B cell (primary cell): ENCODE measurements at regions not wholly inside any gene's neighbourhood (a gene's known extent, or its start where the extent isn't known, plus 50 kb on each side); places are given as distances from the start of the nearest gene placed in this dataset.

Experiments
- ATAC-seq: fragments of 200-7000 bp; cut with Tn5 transposase; one replicate; pipeline ENCODE4 v1.10.0; 2021; ENCODE audit warnings: low read depth, mild to moderate bottlenecking, moderate number of reproducible peaks, moderate library complexity
- CTCF ChIA-PET: fragments of 350-600 bp; sonication (Branson Sonifier 250); formaldehyde crosslinking; loops from one replicate; lab custom pipeline; 2021; ENCODE audit warnings: antibody characterized with exemption, inconsistent platforms; lab: Charles Lee
- POLR2A ChIA-PET: fragments of 350-600 bp; sonication (Branson Sonifier 250); formaldehyde crosslinking; loops from one replicate; lab custom pipeline; 2021; ENCODE audit warnings: antibody characterized with exemption; lab: Charles Lee
- DNase-seq: peaks from one replicate; pipeline ENCODE4 v3.0.0; 2013
- H2AFZ ChIP-seq: 2 replicates; pipeline ENCODE4 v1.6.1; 2012; ENCODE audit warnings: mild to moderate bottlenecking, low read depth, low read length; ENCODE audit not compliant: insufficient read depth, poor library complexity, severe bottlenecking
- H3K27ac ChIP-seq, 2 donors: 1 replicate in 1 of 2; 2 replicates in 1 of 2; pipeline ENCODE4 v1.5.1; 2012 to 2013; ENCODE audit warnings: low read length in 2 of 2, mild to moderate bottlenecking in 2 of 2, moderate library complexity in 1 of 2
- H3K27me3 ChIP-seq, 4 experiments: fragments of 200-600 bp in 1 of 4; sonication (generic) in 1 of 4; replicated peaks in 1 of 4; 1 replicate in 2 of 4; 2 replicates in 2 of 4; pipeline versions ENCODE4 v1.6.1 to v1.7.0; 2013 to 2016; ENCODE audit warnings: low read length in 3 of 4, mild to moderate bottlenecking in 2 of 4, mixed read lengths in 1 of 4, moderate library complexity in 1 of 4; ENCODE audit not compliant: insufficient read depth in 4 of 4, control insufficient read depth in 3 of 4; ENCODE audit errors: control extremely low read depth in 1 of 4
- H3K36me3 ChIP-seq, 2 experiments: replicated peaks in 1 of 2; 1 replicate in 1 of 2; 2 replicates in 1 of 2; pipeline versions ENCODE4 v1.6.1 to v1.7.1; 2013; ENCODE audit warnings: low read length in 1 of 2; ENCODE audit not compliant: insufficient read depth in 2 of 2, control insufficient read depth in 1 of 2; ENCODE audit errors: control extremely low read depth in 1 of 2, extremely low read depth in 1 of 2
- H3K4me1 ChIP-seq, 2 donors: fragments of 200-600 bp in 1 of 2; sonication (generic) in 1 of 2; 1 replicate in 1 of 2; 2 replicates in 1 of 2; pipeline versions ENCODE4 v1.5.1 to v1.6.1; 2013 to 2017; ENCODE audit warnings: low read length in 2 of 2; ENCODE audit not compliant: control insufficient read depth in 2 of 2, insufficient read depth in 2 of 2
- H3K4me2 ChIP-seq: replicated peaks from 2 replicates; pipeline ENCODE3; 2012; ENCODE audit warnings: mild to moderate bottlenecking, low read depth, low read length; ENCODE audit not compliant: poor library complexity, severe bottlenecking
- H3K4me3 ChIP-seq, 5 experiments: fragments of 200-600 bp in 1 of 5; sonication (generic) in 1 of 5; 1 replicate in 3 of 5; 2 replicates in 2 of 5; pipeline versions ENCODE4 v1.5.1 to v1.7.0; 2011 to 2016; ENCODE audit warnings: low read length in 4 of 5, mild to moderate bottlenecking in 4 of 5, low read depth in 2 of 5, control low read depth in 1 of 5, moderate library complexity in 1 of 5; ENCODE audit not compliant: insufficient read depth in 1 of 5; ENCODE audit errors: control extremely low read depth in 1 of 5, extremely low read depth in 1 of 5
- H3K79me2 ChIP-seq: fragments of 200-600 bp; sonication (generic); one replicate; pipeline ENCODE4 v1.6.0; 2016; ENCODE audit warnings: low read length; ENCODE audit not compliant: control insufficient read depth, insufficient read depth
- H3K9ac ChIP-seq: fragments of 200-600 bp; sonication (generic); 2 replicates; pipeline ENCODE4 v1.6.1; 2017; ENCODE audit warnings: mild to moderate bottlenecking, low read length, moderate library complexity
- H3K9me3 ChIP-seq, 3 donors: one replicate each; pipeline versions ENCODE4 v1.6.1 to v1.7.1; 2013; ENCODE audit warnings: low read length in 2 of 3; ENCODE audit not compliant: control insufficient read depth in 2 of 3, insufficient read depth in 1 of 3; ENCODE audit errors: control extremely low read depth in 1 of 3
- H4K20me1 ChIP-seq: 2 replicates; pipeline ENCODE4 v1.6.0; 2012; ENCODE audit warnings: mild to moderate bottlenecking, low read length; ENCODE audit not compliant: insufficient read depth, control insufficient read depth, poor library complexity, severe bottlenecking
- H3K27ac Mint-ChIP-seq: one replicate; pipeline ENCODE4 v1.8.0; 2021; ENCODE audit warnings: mixed read lengths
- H3K27me3 Mint-ChIP-seq: one replicate; pipeline ENCODE4 v1.8.0; 2021; ENCODE audit warnings: mixed read lengths
- H3K4me1 Mint-ChIP-seq: one replicate; pipeline ENCODE4 v1.8.0; 2021; ENCODE audit warnings: mixed read lengths
- H3K4me3 Mint-ChIP-seq: one replicate; pipeline ENCODE4 v1.8.0; 2021; ENCODE audit warnings: mixed read lengths
- H3K9me3 Mint-ChIP-seq: one replicate; pipeline ENCODE4 v1.8.0; 2022; ENCODE audit warnings: mixed read lengths; ENCODE audit not compliant: insufficient read depth
- EZH2 ChIP-seq: IDR thresholded peaks from 2 replicates; pipeline ENCODE4 v1.6.1; 2012; ENCODE audit warnings: borderline replicate concordance, low read depth, mild to moderate bottlenecking, moderate library complexity, low read length; ENCODE audit not compliant: insufficient read depth, poor library complexity, severe bottlenecking
- WGBS: methylation state at CpG from one replicate; pipeline ENCODE4 v1.1.5; 2013; ENCODE audit warnings: missing lambda C conversion rate; ENCODE audit not compliant: insufficient coverage; 5-methylcytosine and 5-hydroxymethylcytosine counted together
- intact Hi-C: fragments of 100-400 bp; cut with micrococcal nuclease; formaldehyde crosslinking; loops from one replicate; pipeline ENCODE4 v1.10.0; 2022
- TF ChIP-seq, protein P1 (sequence below): fragments of 200-600 bp; IDR thresholded peaks from one replicate; pipeline ENCODE4 v1.8.0; 2022; ENCODE audit warnings: antibody characterized with exemption, mild to moderate bottlenecking

DNA sequence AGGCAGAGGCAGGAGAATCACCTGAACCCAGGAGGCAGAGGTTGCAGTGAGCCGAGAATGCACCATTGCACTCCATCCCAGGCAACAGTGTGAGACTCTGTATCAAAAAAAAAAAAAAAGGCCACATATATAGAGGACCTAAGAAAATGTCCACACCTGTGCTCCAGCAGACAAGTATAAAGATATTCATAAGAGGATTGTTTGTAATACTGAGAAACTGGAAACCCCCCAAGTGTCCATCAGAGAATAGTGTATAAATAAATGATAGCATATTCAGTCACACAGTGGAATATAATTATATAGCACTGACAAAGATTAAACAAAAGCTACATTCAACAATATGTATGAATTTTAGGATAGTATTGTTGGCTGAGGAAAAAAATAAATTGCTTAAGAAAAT lies 1050.6 kb downstream of the GRM8 start:
- TF ChIP-seq, protein P1, sequence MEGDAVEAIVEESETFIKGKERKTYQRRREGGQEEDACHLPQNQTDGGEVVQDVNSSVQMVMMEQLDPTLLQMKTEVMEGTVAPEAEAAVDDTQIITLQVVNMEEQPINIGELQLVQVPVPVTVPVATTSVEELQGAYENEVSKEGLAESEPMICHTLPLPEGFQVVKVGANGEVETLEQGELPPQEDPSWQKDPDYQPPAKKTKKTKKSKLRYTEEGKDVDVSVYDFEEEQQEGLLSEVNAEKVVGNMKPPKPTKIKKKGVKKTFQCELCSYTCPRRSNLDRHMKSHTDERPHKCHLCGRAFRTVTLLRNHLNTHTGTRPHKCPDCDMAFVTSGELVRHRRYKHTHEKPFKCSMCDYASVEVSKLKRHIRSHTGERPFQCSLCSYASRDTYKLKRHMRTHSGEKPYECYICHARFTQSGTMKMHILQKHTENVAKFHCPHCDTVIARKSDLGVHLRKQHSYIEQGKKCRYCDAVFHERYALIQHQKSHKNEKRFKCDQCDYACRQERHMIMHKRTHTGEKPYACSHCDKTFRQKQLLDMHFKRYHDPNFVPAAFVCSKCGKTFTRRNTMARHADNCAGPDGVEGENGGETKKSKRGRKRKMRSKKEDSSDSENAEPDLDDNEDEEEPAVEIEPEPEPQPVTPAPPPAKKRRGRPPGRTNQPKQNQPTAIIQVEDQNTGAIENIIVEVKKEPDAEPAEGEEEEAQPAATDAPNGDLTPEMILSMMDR: no peak
- no peak for TF ChIP-seq EZH2
- ATAC-seq: no peak
- CTCF ChIA-PET: interaction anchor here (0.6 kb wide), 1 partner anchor 594 kb away, joined by 3 read pairs; no protein-coding TSS in a partner anchor

DNA sequence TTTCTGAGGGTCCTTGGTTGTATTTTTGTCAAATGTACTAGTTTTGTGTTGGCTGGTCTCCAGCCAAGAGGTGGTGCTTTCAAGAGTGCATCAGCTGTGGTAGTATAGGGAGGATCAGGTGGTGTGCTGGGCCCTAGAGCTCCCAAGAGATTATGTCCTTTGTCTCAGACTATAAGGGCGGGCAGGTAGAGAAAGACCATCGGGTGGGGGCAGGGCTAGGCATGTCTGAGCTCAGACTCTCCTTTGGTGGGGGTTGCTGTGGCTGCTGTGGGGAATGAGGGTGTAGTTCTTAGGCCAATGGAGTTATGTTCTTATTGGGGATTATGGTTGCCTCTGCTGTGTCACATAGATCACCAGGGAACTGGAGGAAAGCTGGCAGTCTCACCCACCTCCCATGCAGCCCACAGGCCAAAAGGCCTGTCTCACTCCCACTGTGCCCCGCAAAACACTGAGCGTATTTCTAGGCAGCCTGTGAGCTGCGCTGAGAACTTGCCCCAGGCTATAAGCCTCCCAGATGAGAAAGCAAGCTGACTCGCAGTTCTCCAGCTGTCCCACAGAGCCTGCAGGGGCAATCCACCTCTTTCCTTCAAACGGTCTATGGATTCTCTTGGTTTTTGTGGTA lies 1066.7 kb downstream of the GRM8 start:
- ATAC-seq: no peak
- H3K27me3 Mint-ChIP-seq: no peaks in the 10 kb centered on the region
- Histone ChIP-seq H2AFZ (no peak overlapping the region), H3K9ac (no peak overlapping the region), H3K4me1 (no peaks in the 10 kb centered on the region), H3K36me3 (no peaks in the 10 kb centered on the region), H3K4me2 (no peak overlapping the region), H3K9me3 (peaks cover 0 to 2% (median 0%) of the 10 kb centered on the region in 3 donors), H3K27me3 (no peaks in the 10 kb centered on the region), H4K20me1 (no peaks in the 10 kb centered on the region), H3K4me3 (no peak overlapping the region), H3K27ac (no peak overlapping the region), H3K79me2 (no peaks in the 10 kb centered on the region)
- no peak overlapping the region for H3K27ac Mint-ChIP-seq
- WGBS: 64% methylated on average over 5 of the region's 7 CpGs
- intact Hi-C loops: no loop called here
- POLR2A ChIA-PET: no interaction called here
- no peaks in the 10 kb centered on the region for H3K4me1 Mint-ChIP-seq
- no peaks in the 10 kb centered on the region for H3K9me3 Mint-ChIP-seq
- CTCF ChIA-PET: no interaction called here
- TF ChIP-seq, protein P1: no peak
- no peak for TF ChIP-seq EZH2
- no peak for DNase-seq
- no peak overlapping the region for H3K4me3 Mint-ChIP-seq

More for the DNA sequence above, 1050.6 kb downstream of the GRM8 start:
- H3K4me1 Mint-ChIP-seq: no peaks in the 10 kb centered on the region
- intact Hi-C loops: loop anchor here (10.0 kb wide), 1 partner anchor 307 kb away; no protein-coding TSS in a partner anchor
- no peaks in the 10 kb centered on the region for H3K27me3 Mint-ChIP-seq
- no CpG with 5 or more reads among the region's 1 CpG for WGBS
- Histone ChIP-seq H3K9ac (no peak overlapping the region), H3K4me2 (no peak overlapping the region), H3K36me3 (no peaks in the 10 kb centered on the region), H3K9me3 (no peaks in the 10 kb centered on the region), H3K4me3 (no peak overlapping the region), H4K20me1 (no peaks in the 10 kb centered on the region), H3K27ac (no peak overlapping the region), H2AFZ (no peak overlapping the region), H3K27me3 (no peaks in the 10 kb centered on the region), H3K79me2 (no peaks in the 10 kb centered on the region), H3K4me1 (no peaks in the 10 kb centered on the region)
- no peak for DNase-seq
- POLR2A ChIA-PET: no interaction called here
- no peak overlapping the region for H3K27ac Mint-ChIP-seq
- H3K4me3 Mint-ChIP-seq: no peak overlapping the region
- no peaks in the 10 kb centered on the region for H3K9me3 Mint-ChIP-seq
